Panc1 (cell line): ENCODE measurements at regions not wholly inside any gene's neighbourhood (a gene's known extent, or its start where the extent isn't known, plus 50 kb on each side); places are given as distances from the start of the nearest gene placed in this dataset.

Experiments used
- ATAC-seq: fragments of 200-7000 bp; cut with Tn5 transposase; 2 replicates; pipeline ENCODE4 v1.9.1; 2020; ENCODE audit warnings: mild to moderate bottlenecking, moderate library complexity
- BruUV-seq: library from RNA; stranded (reverse); fragments of 400-500 nt; replicated peaks from 2 replicates; lab custom pipeline; 2021; lab: Mats Ljungman, UMichigan
- CTCF ChIA-PET: fragments of 300-600 bp; sonication (Branson Sonifier 250); formaldehyde crosslinking; loops from one replicate; lab custom pipeline; 2022; ENCODE audit warnings: antibody characterized with exemption; lab: Charles Lee
- POLR2A ChIA-PET: fragments of 300-600 bp; sonication (Branson Sonifier 250); formaldehyde crosslinking; loops from one replicate; lab custom pipeline; 2022; ENCODE audit warnings: antibody characterized with exemption; lab: Charles Lee
- DNase-seq: peaks from one replicate; pipeline ENCODE4 v3.0.0-alpha.2; 2010; ENCODE audit warnings: low read depth, low spot score
- H3K27ac ChIP-seq: 2 replicates; pipeline ENCODE4 v1.5.1; 2011; ENCODE audit warnings: mild to moderate bottlenecking, low read length, inconsistent platforms
- H3K27me3 ChIP-seq: fragments of 200-500 bp; sonication (Bioruptor generic); 2 replicates; pipeline ENCODE4 v1.6.0; 2014; ENCODE audit warnings: low read length, inconsistent platforms; ENCODE audit not compliant: control insufficient read depth, insufficient read depth
- H3K36me3 ChIP-seq: fragments of 200-500 bp; sonication (Bioruptor generic); 2 replicates; pipeline ENCODE4 v1.5.1; 2014; ENCODE audit warnings: inconsistent platforms, mild to moderate bottlenecking, low read length, moderate library complexity; ENCODE audit not compliant: control insufficient read depth, insufficient read depth
- H3K4me1 ChIP-seq: 2 replicates; pipeline ENCODE4 v1.5.1; 2011; ENCODE audit warnings: inconsistent platforms, mild to moderate bottlenecking, low read length, moderate library complexity; ENCODE audit not compliant: control insufficient read depth, insufficient read depth
- H3K4me3 ChIP-seq, 2 experiments: 2 replicates each; pipeline ENCODE4 v1.5.1; 2011 to 2012; ENCODE audit warnings: low read depth in 2 of 2, low read length in 2 of 2, mild to moderate bottlenecking in 2 of 2, inconsistent platforms in 1 of 2, moderate library complexity in 1 of 2
- H3K9me3 ChIP-seq: fragments of 200-500 bp; sonication (Bioruptor generic); 2 replicates; pipeline ENCODE4 v1.5.1; 2014; ENCODE audit warnings: low read depth, mild to moderate bottlenecking, inconsistent platforms, low read length, moderate library complexity; ENCODE audit not compliant: control insufficient read depth, insufficient read depth
- CTCF ChIP-seq: fragments of 450-650 bp; IDR thresholded peaks from 2 replicates; pipeline ENCODE4 v1.5.1; 2017; ENCODE audit warnings: mild to moderate bottlenecking
- POLR2AphosphoS5 ChIP-seq: IDR thresholded peaks from 2 replicates; pipeline ENCODE4 v1.6.1; 2012; ENCODE audit warnings: mild to moderate bottlenecking, low read depth, low read length, moderate library complexity
- SIN3A ChIP-seq: IDR thresholded peaks from 2 replicates; pipeline ENCODE4 v1.6.1; 2012; ENCODE audit warnings: low read depth, mild to moderate bottlenecking, low read length, moderate library complexity, borderline replicate concordance; ENCODE audit not compliant: insufficient read depth
- TCF7L2 ChIP-seq: IDR thresholded peaks from 2 replicates; pipeline ENCODE4 v1.6.1; 2011; ENCODE audit warnings: mild to moderate bottlenecking, low read depth, low read length, inconsistent platforms
- in situ Hi-C: cut with HindIII; loops from 2 replicates; pipeline ENCODE4 v1.10.0; 2016; ENCODE audit warnings: low sequenced_read_pairs, low pct_unique_long_range_greater_than_20kb
- intact Hi-C: fragments of 100-400 bp; cut with micrococcal nuclease; formaldehyde crosslinking; loops from one replicate; pipeline ENCODE4 v1.10.0; 2022; ENCODE audit not compliant: unreplicated experiment
- TF ChIP-seq, protein P1 (sequence below), 2 experiments: IDR thresholded peaks; 2 replicates each; pipeline ENCODE4 v1.6.1; 2011 to 2012; ENCODE audit warnings: low read depth in 2 of 2, control low read depth in 1 of 2, low read length in 1 of 2, mild to moderate bottlenecking in 1 of 2, moderate library complexity in 1 of 2; ENCODE audit not compliant: insufficient read depth in 1 of 2

DNA sequence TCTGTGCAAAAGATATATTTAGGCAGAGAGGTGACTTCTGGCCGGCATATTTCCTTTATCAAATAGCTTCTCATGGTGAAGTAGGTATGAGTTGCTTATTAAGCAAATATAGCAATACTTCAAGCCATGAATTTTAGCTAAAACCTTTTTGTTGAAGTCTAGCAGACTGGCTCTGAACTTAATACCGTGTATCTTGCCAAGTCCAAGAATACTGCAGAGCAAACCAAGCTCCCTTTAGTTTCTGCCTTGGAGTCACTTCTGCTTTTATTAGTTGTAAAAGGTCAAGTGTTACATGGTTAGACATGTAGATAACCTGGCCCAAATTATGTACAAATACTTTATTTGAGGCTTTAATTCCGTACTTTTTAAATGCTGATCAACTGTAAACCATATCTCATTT lies 627.6 kb upstream of the PKDCC start:
- DNase-seq (no peak), ATAC-seq (no peak)
- ChIA-PET CTCF (no interaction called here), POLR2A (no interaction called here)
- Histone ChIP-seq H3K4me1 (no peaks in the 10 kb centered on the region), H3K36me3 (no peaks in the 10 kb centered on the region), H3K27ac (no peak overlapping the region), H3K27me3 (no peaks in the 10 kb centered on the region), H3K4me3 (no peak overlapping the region), H3K9me3 (no peaks in the 10 kb centered on the region)
- intact Hi-C loops (no loop called here), in situ Hi-C loops (no loop called here)
- BruUV-seq = no TSS peak
- TF ChIP-seq POLR2AphosphoS5 (no peak), TCF7L2 (no peak), CTCF (no peak), SIN3A (no peak)
- TF ChIP-seq, protein P1, sequence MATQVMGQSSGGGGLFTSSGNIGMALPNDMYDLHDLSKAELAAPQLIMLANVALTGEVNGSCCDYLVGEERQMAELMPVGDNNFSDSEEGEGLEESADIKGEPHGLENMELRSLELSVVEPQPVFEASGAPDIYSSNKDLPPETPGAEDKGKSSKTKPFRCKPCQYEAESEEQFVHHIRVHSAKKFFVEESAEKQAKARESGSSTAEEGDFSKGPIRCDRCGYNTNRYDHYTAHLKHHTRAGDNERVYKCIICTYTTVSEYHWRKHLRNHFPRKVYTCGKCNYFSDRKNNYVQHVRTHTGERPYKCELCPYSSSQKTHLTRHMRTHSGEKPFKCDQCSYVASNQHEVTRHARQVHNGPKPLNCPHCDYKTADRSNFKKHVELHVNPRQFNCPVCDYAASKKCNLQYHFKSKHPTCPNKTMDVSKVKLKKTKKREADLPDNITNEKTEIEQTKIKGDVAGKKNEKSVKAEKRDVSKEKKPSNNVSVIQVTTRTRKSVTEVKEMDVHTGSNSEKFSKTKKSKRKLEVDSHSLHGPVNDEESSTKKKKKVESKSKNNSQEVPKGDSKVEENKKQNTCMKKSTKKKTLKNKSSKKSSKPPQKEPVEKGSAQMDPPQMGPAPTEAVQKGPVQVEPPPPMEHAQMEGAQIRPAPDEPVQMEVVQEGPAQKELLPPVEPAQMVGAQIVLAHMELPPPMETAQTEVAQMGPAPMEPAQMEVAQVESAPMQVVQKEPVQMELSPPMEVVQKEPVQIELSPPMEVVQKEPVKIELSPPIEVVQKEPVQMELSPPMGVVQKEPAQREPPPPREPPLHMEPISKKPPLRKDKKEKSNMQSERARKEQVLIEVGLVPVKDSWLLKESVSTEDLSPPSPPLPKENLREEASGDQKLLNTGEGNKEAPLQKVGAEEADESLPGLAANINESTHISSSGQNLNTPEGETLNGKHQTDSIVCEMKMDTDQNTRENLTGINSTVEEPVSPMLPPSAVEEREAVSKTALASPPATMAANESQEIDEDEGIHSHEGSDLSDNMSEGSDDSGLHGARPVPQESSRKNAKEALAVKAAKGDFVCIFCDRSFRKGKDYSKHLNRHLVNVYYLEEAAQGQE (IDR thresholded peaks at IDR 0.05; ENCODE audit: insufficient read depth in 1 of 2, low read depth in 2 of 2, low read length in 1 of 2) = no peak

GRCh38 chr2:41420872-41421271 lies 626.9 kb upstream of the PKDCC start:
- ChIA-PET POLR2A (no interaction called here), CTCF (no interaction called here)
- intact Hi-C loops = no loop called here
- Histone ChIP-seq H3K36me3 (no peaks in the 10 kb centered on the region), H3K4me3 (no peak overlapping the region), H3K27ac (no peak overlapping the region), H3K9me3 (no peaks in the 10 kb centered on the region), H3K4me1 (no peaks in the 10 kb centered on the region), H3K27me3 (no peaks in the 10 kb centered on the region)
- in situ Hi-C loops = no loop called here
- DNase-seq (no peak), ATAC-seq (no peak)
- no peak for TF ChIP-seq TCF7L2
- TF ChIP-seq, protein P1 (IDR thresholded peaks at IDR 0.05; ENCODE audit: insufficient read depth in 1 of 2, low read depth in 2 of 2, low read length in 1 of 2) = no peak
- BruUV-seq = no TSS peak
